ENCODE measurements at regions not wholly inside any gene's neighbourhood (a gene's known extent, or its start where the extent isn't known, plus 50 kb on each side); places are given as distances from the start of the nearest gene placed in this dataset.
"Not testable (repeated sequence)": the region's sequence is repeated elsewhere in the genome, so short reads cannot be mapped to it uniquely, and the experiment has no call there.

DNA sequence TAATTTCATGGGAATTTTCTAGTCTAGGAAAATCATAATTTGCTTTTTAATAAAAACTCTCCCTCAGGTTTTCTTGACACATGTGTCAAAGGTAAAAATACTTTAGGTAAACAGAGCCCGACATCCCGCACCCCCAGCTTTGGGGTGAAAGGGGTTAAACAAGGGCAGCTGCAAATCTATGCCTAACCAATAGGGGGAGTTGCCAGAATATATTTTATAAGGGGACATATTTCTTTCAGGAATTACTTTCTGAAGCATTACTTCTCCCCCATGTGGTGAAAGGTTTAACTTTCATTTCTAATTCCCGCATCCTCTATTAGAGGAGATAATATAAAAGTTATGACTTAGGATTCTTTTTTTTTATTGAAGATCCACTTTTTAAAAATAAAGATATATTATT, 53.9 kb upstream of the HEPH start:
- ATAC-seq (replicated peaks) (peak in 1 of 2 donors; percentile 29), DNase-seq (peak; percentile 1)
- H3K36me3 Mint-ChIP-seq, result no peaks in the 10 kb centered on the region
- peaks cover 0 to 4% of the 10 kb centered on the region in 2 donors for H3K4me1 Mint-ChIP-seq
- H3K4me3 Mint-ChIP-seq, result no peak overlapping the region
- peaks cover 0 to 3% of the 10 kb centered on the region in 2 donors for H3K9me3 Mint-ChIP-seq
- no peak overlapping the region for H3K27ac Mint-ChIP-seq
- H3K27me3 Mint-ChIP-seq, result peaks cover 0 to 14% of the 10 kb centered on the region in 2 donors

DNA sequence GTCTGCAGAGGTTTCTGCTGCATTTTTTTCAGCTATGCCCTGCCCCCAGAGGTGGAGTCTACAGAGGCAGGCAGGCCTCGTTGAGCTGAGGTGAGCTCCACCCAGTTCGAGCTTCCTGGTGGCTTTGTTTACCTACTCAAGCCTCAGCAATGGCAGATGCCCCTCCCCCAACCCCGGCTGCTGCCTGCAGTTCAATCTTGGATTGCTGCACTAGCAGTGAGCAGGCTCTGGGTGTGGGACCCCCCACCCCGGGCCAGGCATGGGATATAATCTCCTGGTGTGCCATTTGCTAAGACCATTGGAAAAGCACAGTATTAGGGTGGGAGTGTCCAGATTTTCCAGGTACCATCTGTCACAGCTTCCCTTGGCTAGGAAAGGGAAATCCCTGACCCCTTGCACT, 56.2 kb upstream of the HEPH start:
- not testable (repeated sequence) for DNase-seq; H3K9me3 Mint-ChIP-seq; H3K36me3 Mint-ChIP-seq; H3K27ac Mint-ChIP-seq; H3K4me3 Mint-ChIP-seq; ATAC-seq (replicated peaks); H3K4me1 Mint-ChIP-seq
- H3K27me3 Mint-ChIP-seq, result peaks cover 0 to 18% of the 10 kb centered on the region in 2 donors

DNA sequence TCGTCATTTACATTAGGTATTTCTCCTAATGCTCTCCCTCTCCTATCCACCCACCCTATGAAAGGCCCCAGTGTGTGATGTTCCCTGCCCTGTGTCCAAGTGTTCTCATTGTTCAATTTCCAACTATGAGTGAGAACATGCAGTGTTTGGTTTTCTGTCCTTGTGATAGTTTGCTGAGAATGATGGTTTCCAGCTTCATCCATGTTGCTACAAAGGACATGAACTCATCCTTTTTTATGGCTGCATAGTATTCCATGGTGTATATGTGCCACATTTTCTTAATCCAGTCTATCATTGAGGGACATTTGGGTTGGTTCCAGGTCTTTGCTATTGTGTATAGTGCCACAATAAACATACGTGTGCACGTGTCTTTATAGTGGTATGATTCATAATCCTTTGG, 61.6 kb upstream of the HEPH start:
- not testable (repeated sequence) for H3K4me1 Mint-ChIP-seq; DNase-seq; ATAC-seq (replicated peaks); H3K27ac Mint-ChIP-seq; H3K36me3 Mint-ChIP-seq; H3K9me3 Mint-ChIP-seq; H3K4me3 Mint-ChIP-seq
- H3K27me3 Mint-ChIP-seq, result peaks cover 0 to 14% of the 10 kb centered on the region in 2 donors

DNA sequence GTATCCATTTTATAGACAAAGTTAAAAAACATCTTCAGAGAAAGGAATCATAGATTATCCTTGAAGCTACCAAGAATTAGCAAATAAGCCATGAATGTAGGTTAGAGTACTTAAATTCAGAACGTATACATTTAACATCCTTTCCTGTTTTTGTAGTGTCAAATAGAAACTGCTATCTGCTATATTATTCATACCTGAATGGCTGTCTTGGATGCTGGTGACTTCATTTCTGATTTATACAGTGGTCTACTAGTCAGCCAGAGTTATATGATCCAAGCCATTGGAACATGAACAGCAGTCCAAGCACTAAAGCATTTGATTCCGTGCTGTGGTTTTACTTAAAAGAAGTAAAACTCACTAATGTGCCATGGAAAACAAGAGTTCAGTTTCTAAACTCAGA, 58.3 kb upstream of the VSIG4 start:
- peaks cover 0 to 9% of the 10 kb centered on the region in 2 donors for H3K27me3 Mint-ChIP-seq
- no peak for ATAC-seq (replicated peaks)
- H3K9me3 Mint-ChIP-seq, result peaks cover 0 to 7% of the 10 kb centered on the region in 2 donors

DNA sequence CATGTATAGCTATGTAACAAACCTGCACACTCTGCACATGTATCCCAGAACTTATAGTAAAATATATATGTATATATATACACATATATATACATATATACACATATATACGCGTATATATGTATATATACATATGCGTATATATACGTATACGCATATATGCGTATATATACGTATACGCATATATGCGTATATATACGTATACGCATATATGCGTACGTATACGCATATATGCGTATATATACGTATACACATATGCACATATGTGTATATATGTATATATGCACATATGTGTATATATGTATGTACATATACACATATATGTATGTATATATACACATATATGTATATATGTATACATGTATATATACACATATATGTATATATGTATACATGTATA, 57.1 kb upstream of the VSIG4 start:
- DNase-seq; H3K36me3 Mint-ChIP-seq; H3K4me1 Mint-ChIP-seq; H3K4me3 Mint-ChIP-seq; H3K9me3 Mint-ChIP-seq; H3K27ac Mint-ChIP-seq; ATAC-seq (replicated peaks): not testable (repeated sequence)
- H3K27me3 Mint-ChIP-seq, result peaks cover 0 to 15% of the 10 kb centered on the region in 2 donors

More for the DNA sequence above, 58.3 kb upstream of the VSIG4 start:
- DNase-seq, result no peak
- Mint-ChIP-seq H3K4me3 (no peak overlapping the region), H3K36me3 (no peaks in the 10 kb centered on the region), H3K4me1 (no peaks in the 10 kb centered on the region), H3K27ac (no peak overlapping the region)

DNA sequence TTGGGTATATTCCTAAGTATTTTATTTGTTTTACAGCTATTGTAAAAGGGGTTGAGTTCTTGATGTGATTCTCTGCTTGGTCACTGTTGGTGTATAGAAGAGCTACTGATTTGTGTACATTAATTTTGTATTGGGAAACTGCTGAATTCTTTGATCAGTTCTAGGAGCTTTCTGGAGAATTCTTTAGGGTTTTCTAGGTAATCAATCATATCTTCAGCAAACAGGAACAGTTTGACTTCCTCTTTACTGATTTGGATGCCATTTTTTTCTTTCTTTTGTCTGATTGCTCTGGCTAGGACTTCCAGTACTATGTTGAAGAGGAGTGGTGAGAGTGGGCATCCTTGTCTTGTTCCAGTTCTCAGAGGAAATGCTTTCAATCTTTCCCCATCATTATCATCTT, 50.1 kb upstream of the VSIG4 start:
- DNase-seq; H3K36me3 Mint-ChIP-seq; H3K4me1 Mint-ChIP-seq; H3K4me3 Mint-ChIP-seq; H3K9me3 Mint-ChIP-seq; ATAC-seq (replicated peaks); H3K27ac Mint-ChIP-seq: not testable (repeated sequence)
- peaks cover 0 to 21% of the 10 kb centered on the region in 2 donors for H3K27me3 Mint-ChIP-seq

All from stimulated activated naive B cell treated with anti-CD40 and anti-IgM and Interleukin-4, amounts not matched to agents 10 μg/mL and 1 μg/mL and 100 μg/mL, for 72 hours (primary cell).